Colonic mucosa (tissue), 4 donors: ENCODE measurements at regions not wholly inside any gene's neighbourhood (a gene's known extent, or its start where the extent isn't known, plus 50 kb on each side); places are given as distances from the start of the nearest gene placed in this dataset.

Experiments used
- DNase-seq: peaks from one replicate; pipeline ENCODE4 v3.0.0-alpha.2; 2020
- H3K27ac ChIP-seq: fragments of 200-600 bp; one replicate; pipeline ENCODE4 v1.8.0; 2021
- H3K27me3 ChIP-seq: fragments of 200-600 bp; one replicate; pipeline ENCODE4 v1.8.0; 2021
- H3K36me3 ChIP-seq: fragments of 200-600 bp; one replicate; pipeline ENCODE4 v1.8.0; 2021
- H3K4me1 ChIP-seq: fragments of 200-600 bp; one replicate; pipeline ENCODE4 v1.8.0; 2021; ENCODE audit warnings: mild to moderate bottlenecking
- H3K4me3 ChIP-seq: fragments of 200-600 bp; one replicate; pipeline ENCODE4 v1.8.0; 2021
- H3K9ac ChIP-seq, 2 donors: one replicate each; pipeline ENCODE4 v1.7.0; 2013; ENCODE audit warnings: control low read depth in 2 of 2, low read depth in 2 of 2, low read length in 2 of 2
- H3K9me3 ChIP-seq: fragments of 200-600 bp; one replicate; pipeline ENCODE4 v1.8.0; 2021
- CTCF ChIP-seq: fragments of 200-600 bp; IDR thresholded peaks from one replicate; pipeline ENCODE4 v1.8.0; 2022; ENCODE audit warnings: antibody characterized with exemption, mild to moderate bottlenecking
- intact Hi-C: fragments of 100-400 bp; cut with DNase I; formaldehyde crosslinking; loops from one replicate; pipeline ENCODE4 v1.14.1; 2022
- donor health status: healthy.
- donor health status: DM: no; HTN: no; CAD: no.
- donor health status: DM: no; HTN: no; CAD: no.

GRCh38 chr4:157572284-157572683 is 351.8 kb downstream of the GRIA2 start:
- no peak for DNase-seq
- TF ChIP-seq CTCF, result no peak
- H3K27ac ChIP-seq, result no peak overlapping the region

GRCh38 chr4:157564771-157565170 is 344.2 kb downstream of the GRIA2 start:
- DNase-seq, result no peak
- TF ChIP-seq CTCF, result no peak
- H3K27me3 ChIP-seq, result no peaks in the 10 kb centered on the region
- intact Hi-C loops, result no loop called here
- H3K9ac ChIP-seq, result no peak overlapping the region
- H3K36me3 ChIP-seq, result no peaks in the 10 kb centered on the region
- no peaks in the 10 kb centered on the region for H3K4me1 ChIP-seq
- H3K27ac ChIP-seq, result no peak overlapping the region
- no peak overlapping the region for H3K4me3 ChIP-seq
- H3K9me3 ChIP-seq, result no peaks in the 10 kb centered on the region

More at GRCh38 chr4:157572284-157572683, 351.8 kb downstream of the GRIA2 start:
- H3K4me1 ChIP-seq, result no peaks in the 10 kb centered on the region
- H3K36me3 ChIP-seq, result no peaks in the 10 kb centered on the region
- intact Hi-C loops, result no loop called here
- no peaks in the 10 kb centered on the region for H3K9me3 ChIP-seq
- H3K4me3 ChIP-seq, result no peak overlapping the region
- no peak overlapping the region for H3K9ac ChIP-seq
- H3K27me3 ChIP-seq, result no peaks in the 10 kb centered on the region

- Histone ChIP-seq H3K4me1 (no peaks in the 10 kb centered on the region), H3K9ac (no peak overlapping the region), H3K27ac (no peak overlapping the region), H3K27me3 (no peaks in the 10 kb centered on the region), H3K4me3 (no peak overlapping the region), H3K36me3 (no peaks in the 10 kb centered on the region), H3K9me3 (no peaks in the 10 kb centered on the region)
- no peak for DNase-seq
- intact Hi-C loops, result no loop called here
- no peak for TF ChIP-seq CTCF
Measured at GRCh38 chr4:157564218-157564617, 343.7 kb downstream of the GRIA2 start.

GRCh38 chr4:157558016-157558415 is 337.5 kb downstream of the GRIA2 start:
- Histone ChIP-seq H3K4me1 (no peaks in the 10 kb centered on the region), H3K36me3 (no peaks in the 10 kb centered on the region), H3K27me3 (no peaks in the 10 kb centered on the region), H3K27ac (no peak overlapping the region), H3K9me3 (no peaks in the 10 kb centered on the region), H3K4me3 (no peak overlapping the region), H3K9ac (no peak overlapping the region)
- DNase-seq, result no peak
- no peak for TF ChIP-seq CTCF
- intact Hi-C loops, result no loop called here

GRCh38 chr4:157550028-157550427 is 329.5 kb downstream of the GRIA2 start:
- no peak overlapping the region for H3K4me3 ChIP-seq
- H3K36me3 ChIP-seq, result no peaks in the 10 kb centered on the region
- no peak for TF ChIP-seq CTCF
- H3K27ac ChIP-seq, result no peak overlapping the region
- no peaks in the 10 kb centered on the region for H3K9me3 ChIP-seq
- H3K4me1 ChIP-seq, result no peaks in the 10 kb centered on the region
- H3K9ac ChIP-seq, result no peak overlapping the region
- DNase-seq, result no peak
- H3K27me3 ChIP-seq, result no peaks in the 10 kb centered on the region
- intact Hi-C loops, result no loop called here

GRCh38 chr4:157527954-157528353 is 307.4 kb downstream of the GRIA2 start:
- Histone ChIP-seq H3K4me1 (no peaks in the 10 kb centered on the region), H3K4me3 (no peak overlapping the region), H3K9ac (no peak overlapping the region), H3K9me3 (no peaks in the 10 kb centered on the region), H3K27ac (no peak overlapping the region), H3K36me3 (no peaks in the 10 kb centered on the region), H3K27me3 (no peaks in the 10 kb centered on the region)
- TF ChIP-seq CTCF, result no peak
- intact Hi-C loops, result no loop called here
- DNase-seq, result no peak
